IMR-90 (cell line): ENCODE measurements at regions not wholly inside any gene's neighbourhood (a gene's known extent, or its start where the extent isn't known, plus 50 kb on each side); places are given as distances from the start of the nearest gene placed in this dataset.

Source experiments
- ATAC-seq: fragments of 200-7000 bp; cut with Tn5 transposase; 2 replicates; pipeline ENCODE4 v1.9.1; 2020; ENCODE audit warnings: low read depth, mild to moderate bottlenecking, moderate library complexity
- BruUV-seq: library from RNA; stranded (reverse); fragments of 400-500 nt; replicated peaks from 2 replicates; lab custom pipeline; 2021; lab: Mats Ljungman, UMichigan
- CTCF ChIA-PET: fragments of 300-600 bp; formaldehyde crosslinking; extraction: SDS; loops from one replicate; lab custom pipeline; 2021; ENCODE audit warnings: antibody characterized with exemption; lab: Yijun Ruan, JAX
- POLR2A ChIA-PET: fragments of 300-600 bp; sonication (Branson Sonifier 250); formaldehyde crosslinking; loops from one replicate; lab custom pipeline; 2022; ENCODE audit warnings: antibody characterized with exemption; ENCODE audit not compliant: unreplicated experiment; lab: Charles Lee
- DNase-seq: peaks from one replicate; pipeline ENCODE4 v3.0.0; 2013
- H2AFZ ChIP-seq: replicated peaks from 2 replicates; pipeline ENCODE3; 2013; ENCODE audit warnings: low read length, mild to moderate bottlenecking; ENCODE audit not compliant: poor library complexity
- H2AK5ac ChIP-seq: 2 replicates; pipeline ENCODE4 v1.6.1; 2013; ENCODE audit warnings: low read depth, low read length, inconsistent platforms
- H2AK9ac ChIP-seq: replicated peaks from 2 replicates; pipeline ENCODE3; 2013; ENCODE audit warnings: mild to moderate bottlenecking, low read depth, low read length, moderate library complexity; ENCODE audit not compliant: poor library complexity
- H2BK120ac ChIP-seq: 2 replicates; pipeline ENCODE4 v1.6.1; 2013; ENCODE audit warnings: low read depth, low read length, inconsistent platforms
- H2BK15ac ChIP-seq: 3 replicates; pipeline ENCODE4 v1.6.1; 2013; ENCODE audit warnings: low read depth, low read length, inconsistent platforms
- H2BK20ac ChIP-seq: 2 replicates; pipeline ENCODE4 v1.6.1; 2013; ENCODE audit warnings: low read depth, mild to moderate bottlenecking, inconsistent platforms, low read length, moderate library complexity
- H2BK5ac ChIP-seq: 2 replicates; pipeline ENCODE4 v1.6.1; 2013; ENCODE audit warnings: mild to moderate bottlenecking, low read depth, low read length, inconsistent platforms; ENCODE audit not compliant: poor library complexity, severe bottlenecking
- H3K14ac ChIP-seq: replicated peaks from 2 replicates; pipeline ENCODE4 v1.6.1; 2013; ENCODE audit warnings: low read depth, low read length, inconsistent platforms
- H3K18ac ChIP-seq: 2 replicates; pipeline ENCODE4 v1.6.1; 2013; ENCODE audit warnings: low read depth, low read length, control low read depth
- H3K23ac ChIP-seq: 2 replicates; pipeline ENCODE4 v1.6.1; 2013; ENCODE audit warnings: low read depth, low read length, inconsistent platforms
- H3K27ac ChIP-seq: 2 replicates; pipeline ENCODE4 v1.5.1; 2013; ENCODE audit warnings: mild to moderate bottlenecking, control low read depth, low read length; ENCODE audit not compliant: insufficient read depth
- H3K27me3 ChIP-seq: 2 replicates; pipeline ENCODE4 v1.6.1; 2013; ENCODE audit warnings: low read length; ENCODE audit not compliant: control insufficient read depth, insufficient read depth
- H3K36me3 ChIP-seq: 2 replicates; pipeline ENCODE4 v1.6.1; 2013; ENCODE audit warnings: low read length, mixed read lengths; ENCODE audit not compliant: control insufficient read depth, insufficient read depth
- H3K4ac ChIP-seq: 2 replicates; pipeline ENCODE4 v1.6.1; 2013; ENCODE audit warnings: low read depth, low read length, inconsistent platforms
- H3K4me1 ChIP-seq: 2 replicates; pipeline ENCODE4 v1.6.1; 2013; ENCODE audit warnings: low read length, mixed read lengths; ENCODE audit not compliant: control insufficient read depth, insufficient read depth
- H3K4me2 ChIP-seq: 2 replicates; pipeline ENCODE4 v1.6.1; 2013; ENCODE audit warnings: low read depth, mild to moderate bottlenecking, control low read depth, low read length, moderate library complexity
- H3K4me3 ChIP-seq: 2 replicates; pipeline ENCODE4 v1.5.1; 2013; ENCODE audit warnings: low read depth, mild to moderate bottlenecking, control low read depth, low read length, moderate library complexity; ENCODE audit not compliant: insufficient read depth
- H3K56ac ChIP-seq: 2 replicates; pipeline ENCODE4 v1.6.1; 2013; ENCODE audit warnings: low read length, inconsistent platforms; ENCODE audit not compliant: insufficient read depth; ENCODE audit errors: extremely low read depth
- H3K79me1 ChIP-seq, 2 experiments: 2 replicates each; pipeline ENCODE4 v1.6.1; 2013; ENCODE audit warnings: low read length in 2 of 2, inconsistent platforms in 1 of 2, low read depth in 1 of 2
- H3K9ac ChIP-seq: 2 replicates; pipeline ENCODE4 v1.6.1; 2013; ENCODE audit warnings: low read depth, low read length, control low read depth
- H3K9me1 ChIP-seq: 2 replicates; pipeline ENCODE4 v1.6.1; 2013; ENCODE audit warnings: low read length, inconsistent platforms; ENCODE audit not compliant: insufficient read depth
- H3K9me3 ChIP-seq: 2 replicates; pipeline ENCODE4 v1.6.1; 2013; ENCODE audit warnings: low read length; ENCODE audit not compliant: control insufficient read depth, insufficient read depth
- H4K20me1 ChIP-seq: 2 replicates; pipeline ENCODE4 v1.6.1; 2013; ENCODE audit warnings: low read length, inconsistent platforms; ENCODE audit not compliant: insufficient read depth
- H4K5ac ChIP-seq: 2 replicates; pipeline ENCODE4 v1.6.1; 2013; ENCODE audit warnings: mild to moderate bottlenecking, low read depth, low read length, control low read depth
- H4K8ac ChIP-seq, 2 experiments: 2 replicates each; pipeline ENCODE4 v1.6.1; 2013; ENCODE audit warnings: low read depth in 2 of 2, low read length in 2 of 2, control low read depth in 1 of 2, inconsistent platforms in 1 of 2
- H4K91ac ChIP-seq: 2 replicates; pipeline ENCODE4 v1.6.1; 2013; ENCODE audit warnings: low read depth, low read length, inconsistent platforms; ENCODE audit not compliant: insufficient read depth
- CEBPB ChIP-seq: IDR thresholded peaks from 2 replicates; pipeline ENCODE4 v1.6.1; 2012; ENCODE audit warnings: low read depth, low read length, improper control_type of control experiment
- CHD1 ChIP-seq: IDR thresholded peaks from 2 replicates; pipeline ENCODE4 v1.6.1; 2012; ENCODE audit warnings: low read depth, low read length, improper control_type of control experiment
- MAFK ChIP-seq: IDR thresholded peaks from 2 replicates; pipeline ENCODE4 v1.6.1; 2012; ENCODE audit warnings: low read depth, low read length, improper control_type of control experiment
- NFE2L2 ChIP-seq: fragments of 150-350 bp; IDR thresholded peaks from 2 replicates; pipeline ENCODE4 v1.6.1; 2016; ENCODE audit warnings: low read depth, mild to moderate bottlenecking, low read length
- POLR2A ChIP-seq: IDR thresholded peaks from 2 replicates; pipeline ENCODE4 v1.6.1; 2012; ENCODE audit warnings: mild to moderate bottlenecking, low read depth, low read length
- SMC3 ChIP-seq: fragments of 150-350 bp; IDR thresholded peaks from 2 replicates; pipeline ENCODE4 v1.6.1; 2016; ENCODE audit warnings: low read depth, mild to moderate bottlenecking, antibody characterized with exemption, low read length, moderate library complexity
- WGBS, 2 experiments: methylation state at CpG; one replicate each; pipeline versions ENCODE4 v1.1.5 to v1.1.7; 2013; ENCODE audit warnings: missing lambda C conversion rate in 2 of 2; ENCODE audit not compliant: insufficient read length in 1 of 2; ENCODE audit errors: extremely low coverage in 2 of 2; 5-methylcytosine and 5-hydroxymethylcytosine counted together
- dilution Hi-C: fragments of 300-500 bp; cut with HindIII; formaldehyde crosslinking; loops from one replicate; pipeline ENCODE4 v1.14.3; 2018; ENCODE audit warnings: low sequenced_read_pairs; ENCODE audit not compliant: unreplicated experiment
- in situ Hi-C: fragments of 300-500 bp; cut with MboI; formaldehyde crosslinking; loops from 3 replicates; pipeline ENCODE4 v1.14.3; 2019; ENCODE audit warnings: low sequenced_read_pairs, inconsistent platforms, mixed read lengths
- intact Hi-C: fragments of 100-400 bp; cut with micrococcal nuclease; formaldehyde crosslinking; loops from 2 replicates; pipeline ENCODE4 v1.10.0; 2022
- TF ChIP-seq, protein P1 (sequence below): fragments of 150-350 bp; IDR thresholded peaks from 2 replicates; pipeline ENCODE4 v1.6.1; 2017; ENCODE audit warnings: mild to moderate bottlenecking, antibody characterized with exemption, low read length, low read depth

DNA sequence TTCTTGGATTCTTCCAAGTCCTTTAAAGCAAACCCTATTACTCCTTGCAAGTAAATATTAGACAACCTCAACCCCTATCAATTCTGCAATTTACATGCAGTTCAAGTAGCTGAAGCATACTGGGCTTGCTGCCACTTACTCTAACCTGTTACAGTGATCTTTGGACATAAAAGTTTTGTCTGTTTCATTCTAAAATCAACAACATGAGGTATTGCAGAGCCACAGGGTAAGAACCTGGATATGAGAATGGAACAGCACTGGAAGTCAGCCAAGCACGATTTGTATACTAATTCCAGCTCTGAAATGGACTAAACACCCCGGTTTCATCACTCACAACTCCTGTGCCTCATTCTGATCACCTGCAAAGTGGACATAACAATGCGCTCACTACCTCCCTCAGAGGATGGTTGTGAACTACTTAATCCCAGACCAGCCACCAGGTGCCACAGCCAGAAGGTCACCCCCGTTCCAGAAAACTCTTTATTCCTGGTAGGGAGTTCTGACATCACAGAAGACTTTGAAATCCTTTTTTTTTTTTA is 270.0 kb downstream of the ADGB start:
- H3K27me3 ChIP-seq, result no peaks in the 10 kb centered on the region
- no peak for TF ChIP-seq CEBPB
- TF ChIP-seq MAFK, result no peak
- TF ChIP-seq NFE2L2, result no peak
- TF ChIP-seq SMC3, result no peak
- TF ChIP-seq POLR2A, result no peak
- TF ChIP-seq, protein P1, sequence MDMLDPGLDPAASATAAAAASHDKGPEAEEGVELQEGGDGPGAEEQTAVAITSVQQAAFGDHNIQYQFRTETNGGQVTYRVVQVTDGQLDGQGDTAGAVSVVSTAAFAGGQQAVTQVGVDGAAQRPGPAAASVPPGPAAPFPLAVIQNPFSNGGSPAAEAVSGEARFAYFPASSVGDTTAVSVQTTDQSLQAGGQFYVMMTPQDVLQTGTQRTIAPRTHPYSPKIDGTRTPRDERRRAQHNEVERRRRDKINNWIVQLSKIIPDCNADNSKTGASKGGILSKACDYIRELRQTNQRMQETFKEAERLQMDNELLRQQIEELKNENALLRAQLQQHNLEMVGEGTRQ, result no peak
- no peak for TF ChIP-seq CHD1
- no peak overlapping the region for H2AFZ ChIP-seq
- no peak overlapping the region for H2BK20ac ChIP-seq
- no peak overlapping the region for H2BK5ac ChIP-seq
- no peak overlapping the region for H2BK15ac ChIP-seq
- no peak overlapping the region for H3K23ac ChIP-seq
- no peak overlapping the region for H2AK9ac ChIP-seq
- ChIA-PET CTCF (no interaction called here), POLR2A (no interaction called here)
- no peaks in the 10 kb centered on the region for H4K20me1 ChIP-seq
- no peak overlapping the region for H3K9ac ChIP-seq
- no peak overlapping the region for H2AK5ac ChIP-seq
- peaks cover 7% of the 10 kb centered on the region; the same call in 1 of the 2 replicates for H3K9me1 ChIP-seq
- no TSS peak for BruUV-seq
- no peak overlapping the region for H3K4me2 ChIP-seq
- no peak overlapping the region for H3K14ac ChIP-seq
- no peak overlapping the region for H3K4ac ChIP-seq
- H3K18ac ChIP-seq, result no peak overlapping the region
- WGBS, 2 experiments, result no CpG with 5 or more reads among the region's 4 CpGs
- no peaks in the 10 kb centered on the region for H3K79me1 ChIP-seq
- no peaks in the 10 kb centered on the region for H3K4me1 ChIP-seq
- DNase-seq (peak; percentile 36), ATAC-seq (no peak)
- no peak overlapping the region for H3K56ac ChIP-seq
- dilution Hi-C loops (no loop called here), in situ Hi-C loops (loop anchor here (25.0 kb wide), 1 partner anchor 1294 kb away; no protein-coding TSS in a partner anchor), intact Hi-C loops (no loop called here)
- no peak overlapping the region for H3K4me3 ChIP-seq
- no peak overlapping the region for H4K8ac ChIP-seq
- H2BK120ac ChIP-seq, result no peak overlapping the region
- H4K5ac ChIP-seq, result no peak overlapping the region
- no peaks in the 10 kb centered on the region for H3K36me3 ChIP-seq
- H3K9me3 ChIP-seq, result no peaks in the 10 kb centered on the region
- H3K27ac ChIP-seq, result no peak overlapping the region
- no peak overlapping the region for H4K91ac ChIP-seq
